Spinal cord (tissue), 9 donors: ENCODE measurements at regions not wholly inside any gene's neighbourhood (a gene's known extent, or its start where the extent isn't known, plus 50 kb on each side); places are given as distances from the start of the nearest gene placed in this dataset.
A peak's percentile ranks its signal among the peaks of the same experiment; 100 is the strongest.
"Not testable (repeated sequence)": the region's sequence is repeated elsewhere in the genome, so short reads cannot be mapped to it uniquely, and the experiment has no call there.

Experiments used
- DNase-seq, 6 donors: peaks; one replicate each; pipeline versions ENCODE4 v3.0.0 to v3.0.0-alpha.2; 2013 to 2015; ENCODE audit warnings: low spot score in 6 of 6, low read depth in 4 of 6
- H3K27ac ChIP-seq: one replicate; pipeline ENCODE4 v1.5.1; 2013; ENCODE audit warnings: low read depth, low read length, control low read depth
- H3K27me3 ChIP-seq: one replicate; pipeline ENCODE4 v1.6.1; 2013; ENCODE audit warnings: low read length; ENCODE audit not compliant: control insufficient read depth, insufficient read depth
- H3K36me3 ChIP-seq: one replicate; pipeline ENCODE4 v1.6.1; 2013; ENCODE audit warnings: low read length; ENCODE audit not compliant: control insufficient read depth, insufficient read depth
- H3K4me1 ChIP-seq: one replicate; pipeline ENCODE4 v1.6.1; 2013; ENCODE audit warnings: low read length; ENCODE audit not compliant: control insufficient read depth, insufficient read depth
- H3K4me3 ChIP-seq: one replicate; pipeline ENCODE4 v1.5.1; 2013; ENCODE audit warnings: low read depth, low read length, control low read depth
- H3K9me3 ChIP-seq: one replicate; pipeline ENCODE4 v1.6.1; 2013; ENCODE audit warnings: low read length; ENCODE audit not compliant: control insufficient read depth, insufficient read depth
- WGBS: methylation state at CpG from one replicate; pipeline ENCODE4 v1.1.5; 2013; ENCODE audit warnings: missing lambda C conversion rate; ENCODE audit not compliant: insufficient coverage; 5-methylcytosine and 5-hydroxymethylcytosine counted together
- donor health status: healthy.

GRCh38 chr3:162938083-162938482, 1441.5 kb downstream of the OTOL1 start:
- Histone ChIP-seq H3K36me3 (no peaks in the 10 kb centered on the region), H3K9me3 (no peaks in the 10 kb centered on the region), H3K4me1 (no peaks in the 10 kb centered on the region), H3K27me3 (no peaks in the 10 kb centered on the region), H3K4me3 (no peak overlapping the region), H3K27ac (no peak overlapping the region)
- WGBS = no CpG with 5 or more reads among the region's 2 CpGs
- peak in 3 of 6 donors; percentile 2 to 51 (median 9) for DNase-seq

DNA sequence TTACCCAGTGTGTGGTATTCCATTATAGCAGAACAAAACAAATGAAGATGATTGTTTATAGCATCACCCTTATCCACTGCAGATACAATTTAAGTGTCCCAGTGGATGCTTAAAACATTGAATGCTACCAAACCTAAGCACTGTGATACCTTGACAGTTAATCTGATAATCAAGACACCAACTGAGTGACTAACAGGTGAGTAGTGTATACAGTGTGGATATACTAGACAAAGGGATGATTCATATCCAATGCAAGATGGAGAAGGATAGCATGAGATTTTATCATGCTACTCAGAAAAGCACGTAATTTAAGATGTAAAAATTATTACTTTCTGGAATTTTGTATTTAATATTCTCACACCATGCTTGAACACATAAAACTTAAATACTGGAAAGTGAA, 1449.0 kb downstream of the OTOL1 start:
- Histone ChIP-seq H3K36me3 (no peaks in the 10 kb centered on the region), H3K9me3 (no peaks in the 10 kb centered on the region), H3K27me3 (no peaks in the 10 kb centered on the region), H3K27ac (no peak overlapping the region), H3K4me3 (no peak overlapping the region), H3K4me1 (no peaks in the 10 kb centered on the region)
- DNase-seq = no peak
- no CpG with 5 or more reads among the region's 1 CpG for WGBS

GRCh38 chr3:162956711-162957110, 1460.1 kb downstream of the OTOL1 start:
- H3K4me3 ChIP-seq = no peak overlapping the region
- H3K27me3 ChIP-seq = no peaks in the 10 kb centered on the region
- no peak overlapping the region for H3K27ac ChIP-seq
- H3K9me3 ChIP-seq = no peaks in the 10 kb centered on the region
- no peak for DNase-seq
- H3K4me1 ChIP-seq = no peaks in the 10 kb centered on the region
- no peaks in the 10 kb centered on the region for H3K36me3 ChIP-seq

DNA sequence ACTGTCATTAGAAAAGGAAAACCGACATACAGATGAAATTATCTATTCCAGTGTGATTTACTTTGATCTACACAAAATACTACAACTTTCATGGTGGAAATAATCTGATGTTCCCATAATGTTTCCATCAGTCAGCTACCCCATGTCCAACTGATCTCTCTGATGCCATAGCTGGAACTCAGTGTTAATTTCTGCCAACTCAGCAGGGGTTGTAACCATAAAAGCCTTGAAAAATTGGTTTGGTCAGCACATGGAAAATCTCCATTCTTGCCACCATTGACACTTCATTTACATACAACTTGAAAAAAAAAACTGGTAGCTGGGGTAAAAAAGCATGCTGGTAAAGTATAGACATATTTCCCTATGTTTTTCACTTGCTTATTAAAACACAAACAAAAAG, 1463.7 kb downstream of the OTOL1 start:
- no CpG with 5 or more reads among the region's 1 CpG for WGBS
- no peak overlapping the region for H3K27ac ChIP-seq
- no peak for DNase-seq
- no peak overlapping the region for H3K4me3 ChIP-seq
- H3K36me3 ChIP-seq = no peaks in the 10 kb centered on the region
- H3K9me3 ChIP-seq = no peaks in the 10 kb centered on the region
- H3K27me3 ChIP-seq = no peaks in the 10 kb centered on the region
- H3K4me1 ChIP-seq = no peaks in the 10 kb centered on the region

DNA sequence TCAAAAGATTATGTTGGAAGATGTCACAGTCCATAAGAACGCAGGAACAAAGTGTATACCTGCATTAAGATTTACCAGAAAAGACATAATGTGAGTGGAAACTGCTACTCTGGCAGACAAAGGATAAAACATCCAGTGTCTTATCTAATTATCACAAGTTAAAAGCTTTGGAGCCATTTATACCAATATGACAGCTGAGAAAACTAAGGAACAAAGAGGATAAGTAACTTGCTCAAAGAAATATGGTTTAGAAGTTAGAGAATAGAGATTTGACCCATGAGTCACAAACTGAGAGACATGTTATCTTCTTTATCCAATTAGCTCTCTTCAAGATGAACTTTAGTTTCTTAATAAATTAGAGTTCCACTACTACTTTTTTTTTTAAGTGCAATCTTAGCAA, 1473.7 kb downstream of the OTOL1 start:
- H3K27me3 ChIP-seq = no peaks in the 10 kb centered on the region
- no peaks in the 10 kb centered on the region for H3K9me3 ChIP-seq
- no peak overlapping the region for H3K4me3 ChIP-seq
- H3K36me3 ChIP-seq = no peaks in the 10 kb centered on the region
- H3K27ac ChIP-seq = no peak overlapping the region
- no peaks in the 10 kb centered on the region for H3K4me1 ChIP-seq
- no peak for DNase-seq
- no CpG with 5 or more reads among the region's 1 CpG for WGBS

DNA sequence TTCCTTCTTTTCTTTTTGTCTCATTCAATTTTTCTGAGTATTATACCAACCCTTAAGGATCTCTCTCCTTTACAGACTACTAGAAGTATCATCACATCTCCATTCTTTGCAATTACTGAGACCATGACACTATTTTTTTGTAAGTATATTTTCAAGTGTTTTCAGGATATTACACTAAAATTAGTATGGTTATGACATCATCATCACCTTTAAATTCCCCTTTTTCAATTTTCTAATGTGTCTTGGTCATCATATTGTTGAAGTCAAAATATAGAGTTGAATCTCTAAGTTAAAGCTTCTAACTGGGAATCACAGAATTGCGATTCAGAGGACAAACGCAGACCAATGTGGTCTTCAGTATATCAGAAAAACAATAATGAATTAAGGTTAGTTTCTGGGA, 1475.1 kb downstream of the OTOL1 start:
- H3K36me3 ChIP-seq = no peaks in the 10 kb centered on the region
- H3K9me3 ChIP-seq = no peaks in the 10 kb centered on the region
- no peak overlapping the region for H3K4me3 ChIP-seq
- no peaks in the 10 kb centered on the region for H3K27me3 ChIP-seq
- H3K27ac ChIP-seq = no peak overlapping the region
- DNase-seq = no peak
- 67% methylated on average over 1 of the region's 2 CpGs for WGBS
- H3K4me1 ChIP-seq = no peaks in the 10 kb centered on the region

DNA sequence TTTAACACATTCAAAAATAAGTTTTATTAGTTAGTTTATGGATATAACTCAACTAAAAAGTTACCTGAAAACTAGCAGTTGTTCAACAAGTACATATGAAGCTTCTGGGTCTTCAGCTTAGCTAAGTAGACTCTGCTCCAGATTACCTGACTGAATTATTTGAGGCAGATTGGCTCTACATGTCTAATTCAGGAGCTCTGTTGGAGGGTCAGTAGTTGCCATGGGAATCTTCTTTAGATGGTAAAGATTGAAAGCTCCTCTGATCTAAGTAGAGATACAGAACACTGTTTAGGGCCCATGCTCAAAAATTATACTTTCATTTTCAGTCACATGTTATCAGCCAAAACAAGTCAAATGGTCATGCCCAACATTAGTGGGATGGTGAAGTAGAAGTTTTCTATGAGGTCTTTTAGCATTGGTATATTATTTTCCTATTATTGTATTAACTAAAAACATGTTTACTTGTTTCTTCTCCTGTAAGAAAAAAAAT, 1476.9 kb downstream of the OTOL1 start:
- no peaks in the 10 kb centered on the region for H3K27me3 ChIP-seq
- H3K4me1 ChIP-seq = no peaks in the 10 kb centered on the region
- no peaks in the 10 kb centered on the region for H3K36me3 ChIP-seq
- DNase-seq = no peak
- H3K9me3 ChIP-seq = no peaks in the 10 kb centered on the region
- no peak overlapping the region for H3K27ac ChIP-seq
- H3K4me3 ChIP-seq = no peak overlapping the region

DNA sequence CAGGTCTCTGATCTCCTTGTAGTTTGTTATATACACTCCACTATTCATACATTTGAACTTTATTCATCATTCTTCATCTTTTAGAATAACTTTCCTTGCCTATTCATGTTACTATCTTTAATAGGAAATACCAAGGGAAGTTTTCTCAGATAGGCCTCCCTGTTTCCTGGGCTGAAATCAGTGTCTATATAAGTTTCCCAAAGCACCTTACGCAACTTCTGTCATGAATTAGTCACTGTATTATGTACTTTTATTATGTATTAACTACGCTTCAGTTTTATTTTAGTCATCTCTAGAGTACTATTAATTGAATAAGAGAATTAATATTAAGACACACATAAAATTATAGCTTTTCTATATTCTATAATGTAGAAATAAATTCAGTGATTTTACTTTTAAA, 1481.5 kb downstream of the OTOL1 start:
- Histone ChIP-seq H3K9me3 (no peaks in the 10 kb centered on the region), H3K27ac (no peak overlapping the region), H3K4me3 (no peak overlapping the region), H3K4me1 (no peaks in the 10 kb centered on the region), H3K27me3 (no peaks in the 10 kb centered on the region), H3K36me3 (no peaks in the 10 kb centered on the region)
- WGBS = no CpG with 5 or more reads among the region's 2 CpGs
- no peak for DNase-seq

- H3K27ac ChIP-seq = no peak overlapping the region
- no peaks in the 10 kb centered on the region for H3K36me3 ChIP-seq
- no peaks in the 10 kb centered on the region for H3K4me1 ChIP-seq
- H3K9me3 ChIP-seq = no peaks in the 10 kb centered on the region
- WGBS = 60% methylated on average over 2 of the region's 4 CpGs
- DNase-seq = no peak
- no peak overlapping the region for H3K4me3 ChIP-seq
- H3K27me3 ChIP-seq = no peaks in the 10 kb centered on the region
Measured at GRCh38 chr3:162984746-162985145, 1488.1 kb downstream of the OTOL1 start.

GRCh38 chr3:162987085-162987794, 1490.6 kb downstream of the OTOL1 start:
- 95% methylated on average over 31 of the region's 33 CpGs for WGBS
- H3K4me3 ChIP-seq, H3K27me3 ChIP-seq, H3K27ac ChIP-seq, H3K9me3 ChIP-seq, H3K36me3 ChIP-seq, H3K4me1 ChIP-seq, DNase-seq: not testable (repeated sequence)
